ENCODE measurements at regions not wholly inside any gene's neighbourhood (a gene's known extent, or its start where the extent isn't known, plus 50 kb on each side); places are given as distances from the start of the nearest gene placed in this dataset.

DNA sequence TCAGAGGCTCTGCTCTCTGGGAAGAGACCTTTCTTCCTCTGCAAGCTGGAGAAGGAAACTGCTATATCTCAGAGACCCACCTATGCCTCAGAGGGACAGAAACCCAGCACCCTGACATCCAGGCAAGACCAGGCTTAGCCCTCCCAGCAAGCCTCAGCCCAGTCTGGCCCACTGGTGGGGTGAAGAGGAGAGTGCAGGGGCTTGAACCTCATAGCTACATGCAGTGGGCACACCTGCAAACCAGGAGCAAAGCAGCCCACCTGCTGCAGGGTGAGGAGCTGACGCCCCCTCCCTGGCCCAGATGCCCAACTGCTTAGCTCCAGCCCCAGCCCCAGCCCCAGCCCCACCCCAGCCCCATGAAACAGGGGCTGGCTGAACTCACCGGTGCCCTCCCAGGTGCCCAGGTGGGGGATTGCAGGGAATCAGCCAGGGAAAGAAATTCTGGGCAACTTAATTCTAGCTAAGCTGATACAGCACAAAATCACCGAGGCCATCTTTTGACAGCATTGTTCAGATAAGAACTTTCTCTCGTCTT lies 246.8 kb downstream of the BUD13 start:
- H3K4me1 ChIP-seq: no peaks in the 10 kb centered on the region
- no peaks in the 10 kb centered on the region for H3K9me3 ChIP-seq
- peaks cover 25% of the 10 kb centered on the region for H3K27me3 ChIP-seq
- 68% methylated on average over 3 of the region's 4 CpGs for WGBS
- DNase-seq (ENCODE audit: low spot score in 2 of 2): peak in 1 of 2 donors; percentile 38
- no peak overlapping the region for H3K4me3 ChIP-seq
- H3K27ac ChIP-seq: no peak overlapping the region
- TF ChIP-seq, protein P1, sequence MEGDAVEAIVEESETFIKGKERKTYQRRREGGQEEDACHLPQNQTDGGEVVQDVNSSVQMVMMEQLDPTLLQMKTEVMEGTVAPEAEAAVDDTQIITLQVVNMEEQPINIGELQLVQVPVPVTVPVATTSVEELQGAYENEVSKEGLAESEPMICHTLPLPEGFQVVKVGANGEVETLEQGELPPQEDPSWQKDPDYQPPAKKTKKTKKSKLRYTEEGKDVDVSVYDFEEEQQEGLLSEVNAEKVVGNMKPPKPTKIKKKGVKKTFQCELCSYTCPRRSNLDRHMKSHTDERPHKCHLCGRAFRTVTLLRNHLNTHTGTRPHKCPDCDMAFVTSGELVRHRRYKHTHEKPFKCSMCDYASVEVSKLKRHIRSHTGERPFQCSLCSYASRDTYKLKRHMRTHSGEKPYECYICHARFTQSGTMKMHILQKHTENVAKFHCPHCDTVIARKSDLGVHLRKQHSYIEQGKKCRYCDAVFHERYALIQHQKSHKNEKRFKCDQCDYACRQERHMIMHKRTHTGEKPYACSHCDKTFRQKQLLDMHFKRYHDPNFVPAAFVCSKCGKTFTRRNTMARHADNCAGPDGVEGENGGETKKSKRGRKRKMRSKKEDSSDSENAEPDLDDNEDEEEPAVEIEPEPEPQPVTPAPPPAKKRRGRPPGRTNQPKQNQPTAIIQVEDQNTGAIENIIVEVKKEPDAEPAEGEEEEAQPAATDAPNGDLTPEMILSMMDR (IDR thresholded peaks at IDR 0.05): no peak
- no peak for TF ChIP-seq EP300 (IDR thresholded peaks at IDR 0.05)
- no peak for TF ChIP-seq POLR2AphosphoS5 (IDR thresholded peaks at IDR 0.05)
- TF ChIP-seq POLR2A (IDR thresholded peaks at IDR 0.05): no peak
- no peaks in the 10 kb centered on the region for H3K36me3 ChIP-seq

- TF ChIP-seq POLR2A (IDR thresholded peaks at IDR 0.05) (no peak), POLR2AphosphoS5 (IDR thresholded peaks at IDR 0.05) (no peak), EP300 (IDR thresholded peaks at IDR 0.05) (no peak)
- TF ChIP-seq, protein P1 (IDR thresholded peaks at IDR 0.05): no peak
- H3K27ac ChIP-seq: no peak overlapping the region
- DNase-seq (ENCODE audit: low spot score in 2 of 2): peak in 1 of 2 donors; percentile 28
- H3K9me3 ChIP-seq: no peaks in the 10 kb centered on the region
- no peaks in the 10 kb centered on the region for H3K4me1 ChIP-seq
- 83% methylated on average over 5 of the region's 5 CpGs for WGBS
- H3K4me3 ChIP-seq: no peak overlapping the region
- H3K27me3 ChIP-seq: peaks cover 5% of the 10 kb centered on the region
- H3K36me3 ChIP-seq: no peaks in the 10 kb centered on the region
These were observed 253.3 kb downstream of the BUD13 start for GRCh38 chr11:116519499-116519898.

DNA sequence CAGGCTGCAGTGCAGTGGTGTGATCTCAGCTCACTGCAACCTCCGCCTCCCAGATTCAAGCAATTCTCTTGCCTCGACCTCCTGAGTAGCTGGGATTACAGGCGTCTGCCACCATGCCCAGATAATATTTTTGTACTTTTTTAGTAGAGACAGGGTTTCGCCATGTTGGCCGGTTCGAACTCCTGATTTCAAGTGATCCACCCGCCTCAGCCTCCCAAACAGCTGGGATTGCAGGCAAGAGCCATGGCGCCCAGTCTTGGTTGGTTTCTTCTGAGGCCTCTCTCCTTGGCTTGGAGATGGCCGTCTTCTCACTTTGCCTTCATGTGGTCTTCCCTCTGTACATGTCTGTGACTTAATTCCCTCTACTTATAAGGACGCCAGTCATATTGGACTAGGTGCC lies 254.6 kb downstream of the BUD13 start:
- Histone ChIP-seq H3K9me3 (no peaks in the 10 kb centered on the region), H3K4me3 (no peak overlapping the region), H3K4me1 (no peaks in the 10 kb centered on the region), H3K27ac (no peak overlapping the region), H3K27me3 (peaks cover 16% of the 10 kb centered on the region), H3K36me3 (no peaks in the 10 kb centered on the region)
- no peak for TF ChIP-seq POLR2AphosphoS5 (IDR thresholded peaks at IDR 0.05)
- no peak for TF ChIP-seq EP300 (IDR thresholded peaks at IDR 0.05)
- peak in 1 of 2 donors; percentile 52 for DNase-seq (ENCODE audit: low spot score in 2 of 2)
- WGBS: 82% methylated on average over 10 of the region's 10 CpGs

DNA sequence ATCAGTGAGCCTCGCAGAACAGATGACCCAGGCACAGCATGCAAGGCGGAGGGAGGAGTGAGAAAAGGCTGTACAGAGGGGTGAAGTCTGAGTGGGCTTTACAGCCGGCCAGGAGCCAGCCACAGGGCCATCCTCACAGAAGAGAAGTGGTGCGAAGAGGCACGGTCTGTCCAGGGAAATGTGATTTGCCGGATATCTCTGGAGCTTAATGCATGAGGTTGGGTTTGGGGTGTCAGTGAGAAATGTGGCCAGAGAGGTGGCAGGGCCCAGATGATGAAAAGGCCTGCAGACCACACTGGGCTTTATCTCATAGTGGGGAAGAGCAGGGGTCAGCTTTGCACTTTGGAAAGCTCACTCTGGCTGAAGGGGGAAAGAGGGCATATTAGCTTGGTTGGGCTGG lies 255.2 kb downstream of the BUD13 start:
- DNase-seq (ENCODE audit: low spot score in 2 of 2): peak in 1 of 2 donors; percentile 21
- Histone ChIP-seq H3K4me1 (no peaks in the 10 kb centered on the region), H3K27me3 (peaks cover 21% of the 10 kb centered on the region), H3K9me3 (no peaks in the 10 kb centered on the region), H3K4me3 (no peak overlapping the region), H3K36me3 (no peaks in the 10 kb centered on the region), H3K27ac (no peak overlapping the region)
- 73% methylated on average over 6 of the region's 6 CpGs for WGBS
- TF ChIP-seq, protein P1 (IDR thresholded peaks at IDR 0.05): no peak
- TF ChIP-seq POLR2A (IDR thresholded peaks at IDR 0.05) (no peak), EP300 (IDR thresholded peaks at IDR 0.05) (no peak), POLR2AphosphoS5 (IDR thresholded peaks at IDR 0.05) (no peak)

- TF ChIP-seq POLR2AphosphoS5 (IDR thresholded peaks at IDR 0.05) (no peak), EP300 (IDR thresholded peaks at IDR 0.05) (no peak), POLR2A (IDR thresholded peaks at IDR 0.05) (no peak)
- TF ChIP-seq, protein P1 (IDR thresholded peaks at IDR 0.05): no peak
- Histone ChIP-seq H3K36me3 (no peaks in the 10 kb centered on the region), H3K27me3 (peaks cover 26% of the 10 kb centered on the region), H3K4me3 (no peak overlapping the region), H3K27ac (no peak overlapping the region), H3K4me1 (no peaks in the 10 kb centered on the region), H3K9me3 (no peaks in the 10 kb centered on the region)
- peak in 1 of 2 donors; percentile 24 for DNase-seq (ENCODE audit: low spot score in 2 of 2)
- WGBS: 38% methylated on average over 4 of the region's 4 CpGs
These were observed 255.7 kb downstream of the BUD13 start for GRCh38 chr11:116517077-116517476.

Measured in suprapubic skin (tissue), 4 donors.